GM18951 (cell line): ENCODE measurements at regions not wholly inside any gene's neighbourhood (a gene's known extent, or its start where the extent isn't known, plus 50 kb on each side); places are given as distances from the start of the nearest gene placed in this dataset.

Source experiments
- POLR2A ChIP-seq: IDR thresholded peaks from 4 replicates; pipeline ENCODE4 v1.6.1; 2011; ENCODE audit warnings: mild to moderate bottlenecking; ENCODE audit not compliant: insufficient read length, insufficient read depth; ENCODE audit errors: extremely low read depth
- in situ Hi-C: fragments of 300-500 bp; cut with MboI; formaldehyde crosslinking; loops from one replicate; pipeline ENCODE4 v1.12.0; 2022; ENCODE audit warnings: low sequenced_read_pairs, mixed read lengths, inconsistent platforms; ENCODE audit not compliant: unreplicated experiment

GRCh38 chr5:56717253-56717987 lies 97.9 kb upstream of the MAP3K1 start:
- in situ Hi-C loops: no loop called here
- no peak for TF ChIP-seq POLR2A

GRCh38 chr5:56715986-56716385 lies 99.4 kb upstream of the MAP3K1 start:
- in situ Hi-C loops: no loop called here

GRCh38 chr5:56712895-56713591 lies 102.3 kb upstream of the MAP3K1 start:
- in situ Hi-C loops: no loop called here
- TF ChIP-seq POLR2A: no peak

More at GRCh38 chr5:56715986-56716385, 99.4 kb upstream of the MAP3K1 start:
- TF ChIP-seq POLR2A: no peak

GRCh38 chr5:56710826-56711590 lies 104.3 kb upstream of the MAP3K1 start:
- in situ Hi-C loops: no loop called here
- no peak for TF ChIP-seq POLR2A

GRCh38 chr5:56706504-56706903 lies 108.8 kb upstream of the MAP3K1 start:
- TF ChIP-seq POLR2A: no peak
- in situ Hi-C loops: no loop called here

GRCh38 chr5:56705217-56705616 lies 110.1 kb upstream of the MAP3K1 start:
- TF ChIP-seq POLR2A: no peak
- in situ Hi-C loops: no loop called here

GRCh38 chr5:56703952-56704351 lies 111.4 kb upstream of the MAP3K1 start:
- in situ Hi-C loops: no loop called here
- TF ChIP-seq POLR2A: no peak

GRCh38 chr5:56700711-56701110 lies 114.6 kb upstream of the MAP3K1 start:
- in situ Hi-C loops: no loop called here

GRCh38 chr5:56699538-56699937 lies 115.8 kb upstream of the MAP3K1 start:
- in situ Hi-C loops: no loop called here
- TF ChIP-seq POLR2A: no peak

More at GRCh38 chr5:56700711-56701110, 114.6 kb upstream of the MAP3K1 start:
- TF ChIP-seq POLR2A: no peak

- in situ Hi-C loops: no loop called here
- TF ChIP-seq POLR2A: no peak
Measured at GRCh38 chr5:56698463-56699381, 116.6 kb upstream of the MAP3K1 start.

- in situ Hi-C loops: no loop called here
- TF ChIP-seq POLR2A: no peak
Measured at GRCh38 chr5:56696900-56697299, 118.4 kb upstream of the MAP3K1 start.

GRCh38 chr5:56693220-56693579 lies 122.1 kb upstream of the MAP3K1 start:
- in situ Hi-C loops: no loop called here
- TF ChIP-seq POLR2A: no peak

- in situ Hi-C loops: no loop called here
- no peak for TF ChIP-seq POLR2A
Measured at GRCh38 chr5:56692359-56693219, 122.8 kb upstream of the MAP3K1 start.
